Upper lobe of right lung (tissue), 1 donor: ENCODE measurements at regions not wholly inside any gene's neighbourhood (a gene's known extent, or its start where the extent isn't known, plus 50 kb on each side); places are given as distances from the start of the nearest gene placed in this dataset.

Experiments used
- ATAC-seq: fragments of 200-7000 bp; cut with Tn5 transposase; one replicate; pipeline ENCODE4 v1.9.1; 2020; ENCODE audit warnings: mild to moderate bottlenecking, moderate library complexity
- DNase-seq: peaks from one replicate; pipeline ENCODE4 v3.0.0-alpha.2; 2020
- H3K27ac ChIP-seq: fragments of 200-600 bp; one replicate; pipeline ENCODE4 v1.8.0; 2022
- H3K27me3 ChIP-seq: fragments of 200-600 bp; one replicate; pipeline ENCODE4 v1.8.0; 2022; ENCODE audit warnings: mild to moderate bottlenecking
- H3K36me3 ChIP-seq: fragments of 200-600 bp; one replicate; pipeline ENCODE4 v1.8.0; 2022
- H3K4me1 ChIP-seq: fragments of 200-600 bp; one replicate; pipeline ENCODE4 v1.8.0; 2022
- H3K4me3 ChIP-seq: fragments of 200-600 bp; one replicate; pipeline ENCODE4 v1.8.0; 2022; ENCODE audit warnings: mild to moderate bottlenecking
- H3K9me3 ChIP-seq: fragments of 200-600 bp; one replicate; pipeline ENCODE4 v1.8.0; 2022
- CTCF ChIP-seq: fragments of 200-600 bp; IDR thresholded peaks from one replicate; pipeline ENCODE4 v1.8.0; 2022; ENCODE audit warnings: antibody characterized with exemption
- intact Hi-C: fragments of 100-400 bp; cut with DNase I; formaldehyde crosslinking; loops from one replicate; pipeline ENCODE4 v1.11.0; 2022
- donor health status: DM: no; HTN: yes; CAD: no; lungs with severe emphysema.

GRCh38 chr11:33505093-33505492, 195.5 kb downstream of the C11orf91 start:
- intact Hi-C loops = no loop called here
- no peaks in the 10 kb centered on the region for H3K9me3 ChIP-seq
- H3K36me3 ChIP-seq = no peaks in the 10 kb centered on the region
- no peaks in the 10 kb centered on the region for H3K27me3 ChIP-seq
- H3K4me3 ChIP-seq = no peak overlapping the region
- ATAC-seq (no peak), DNase-seq (no peak)
- no peak overlapping the region for H3K27ac ChIP-seq
- H3K4me1 ChIP-seq = no peaks in the 10 kb centered on the region
- no peak for TF ChIP-seq CTCF

DNA sequence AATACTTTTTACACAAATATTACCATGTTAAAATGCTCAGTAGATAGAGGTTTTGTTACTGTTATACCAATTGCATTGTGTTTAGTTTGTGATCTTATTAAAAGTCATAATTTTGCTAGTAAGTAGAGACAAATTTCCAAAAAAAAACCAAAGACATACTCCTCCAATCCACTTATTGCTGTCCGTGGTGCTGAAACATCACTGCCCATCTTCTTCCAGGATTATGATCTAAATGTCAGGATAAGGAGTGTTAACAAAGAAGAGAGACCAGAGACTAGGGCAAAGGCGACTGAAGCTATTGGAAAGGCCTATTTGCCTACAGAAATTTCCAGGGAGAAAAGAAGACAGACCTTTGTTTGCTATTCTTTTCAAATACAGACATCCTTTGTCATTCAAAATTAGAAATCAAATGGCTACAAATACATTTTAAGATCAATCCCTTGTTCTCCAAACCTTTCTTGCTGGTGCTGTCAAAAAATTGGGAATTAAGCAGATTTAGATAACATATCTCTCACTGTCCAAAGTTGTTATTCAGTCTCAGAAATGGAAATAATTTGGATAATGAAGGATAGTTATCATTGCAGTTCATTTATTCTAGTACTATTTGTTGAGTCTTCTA, 199.7 kb downstream of the C11orf91 start:
- TF ChIP-seq CTCF = no peak
- Histone ChIP-seq H3K36me3 (no peaks in the 10 kb centered on the region), H3K9me3 (no peaks in the 10 kb centered on the region), H3K27me3 (no peaks in the 10 kb centered on the region), H3K4me3 (no peak overlapping the region), H3K4me1 (no peaks in the 10 kb centered on the region), H3K27ac (no peak overlapping the region)
- intact Hi-C loops = no loop called here
- ATAC-seq = no peak
- DNase-seq = no peak

DNA sequence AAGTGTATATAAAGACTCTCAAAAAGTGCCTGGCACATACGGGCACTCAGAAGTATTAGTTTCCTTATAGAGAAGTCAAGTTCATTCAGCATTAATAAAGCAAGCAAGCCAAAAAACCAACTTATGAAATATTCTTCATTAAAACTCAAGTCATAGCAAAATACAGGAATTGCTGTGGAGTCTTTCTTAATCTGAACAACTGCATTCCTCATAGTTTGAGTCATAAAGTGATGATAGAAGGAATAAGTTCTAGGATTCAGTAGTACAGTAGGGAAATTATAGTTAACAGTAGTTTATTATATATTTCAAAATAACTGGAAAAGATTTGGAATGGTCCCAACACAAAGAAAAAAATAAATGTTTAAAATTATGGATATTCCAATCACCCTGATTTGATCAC, 200.3 kb downstream of the C11orf91 start:
- TF ChIP-seq CTCF = no peak
- H3K4me3 ChIP-seq = no peak overlapping the region
- intact Hi-C loops = no loop called here

DNA sequence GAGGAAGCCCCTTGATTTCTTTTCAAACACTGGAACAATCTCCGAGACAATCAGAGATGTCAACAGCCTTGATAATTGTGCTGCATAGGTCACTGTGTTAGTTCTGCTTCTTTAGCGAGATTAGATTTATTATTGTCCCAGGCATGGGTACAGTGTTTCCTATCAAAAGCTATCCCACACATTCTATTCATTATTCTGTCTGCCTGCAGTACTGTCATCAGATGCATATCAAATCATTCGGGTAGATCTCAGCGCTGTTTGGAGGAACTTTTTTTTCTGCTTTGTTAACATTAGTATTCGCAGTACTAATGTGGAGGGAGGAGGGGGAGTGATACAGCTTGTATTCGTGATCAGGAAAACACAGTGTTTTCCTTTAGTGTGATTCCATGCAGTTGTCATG, 208.0 kb downstream of the C11orf91 start:
- ATAC-seq = no peak
- H3K27me3 ChIP-seq = no peaks in the 10 kb centered on the region
- H3K4me1 ChIP-seq = no peaks in the 10 kb centered on the region
- H3K4me3 ChIP-seq = no peak overlapping the region
- no peaks in the 10 kb centered on the region for H3K9me3 ChIP-seq
- H3K27ac ChIP-seq = no peak overlapping the region
- intact Hi-C loops = no loop called here
- no peak for DNase-seq
- H3K36me3 ChIP-seq = no peaks in the 10 kb centered on the region
- no peak for TF ChIP-seq CTCF

More for the DNA sequence above, 200.3 kb downstream of the C11orf91 start:
- no peak overlapping the region for H3K27ac ChIP-seq
- H3K9me3 ChIP-seq = no peaks in the 10 kb centered on the region
- no peaks in the 10 kb centered on the region for H3K36me3 ChIP-seq
- no peak for ATAC-seq
- H3K27me3 ChIP-seq = no peaks in the 10 kb centered on the region
- no peaks in the 10 kb centered on the region for H3K4me1 ChIP-seq
- DNase-seq = no peak

DNA sequence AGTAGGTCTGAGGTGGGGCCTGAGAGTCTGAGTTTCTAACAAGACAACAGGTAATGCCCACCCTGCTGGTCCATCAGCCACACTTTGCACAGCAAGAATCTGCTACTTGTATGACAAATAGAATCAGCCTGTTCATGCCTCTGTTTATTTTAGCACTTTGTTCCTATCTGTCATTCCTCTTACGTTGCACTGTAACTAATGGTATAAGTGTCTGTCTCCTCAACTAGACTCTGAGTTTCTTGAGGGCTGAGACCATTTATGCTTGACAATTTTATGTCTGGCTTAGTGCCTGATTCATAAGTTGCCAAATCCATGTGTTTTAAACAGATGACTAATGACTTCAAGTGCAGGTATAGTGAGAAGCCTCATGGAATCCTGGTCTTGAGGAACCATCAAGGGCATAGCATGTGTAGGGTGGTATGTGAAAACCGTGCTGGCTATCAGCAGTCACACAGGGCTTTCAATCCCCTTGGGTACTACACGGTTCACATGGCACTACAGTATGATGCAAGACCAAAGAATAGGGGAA, 209.7 kb downstream of the C11orf91 start:
- Histone ChIP-seq H3K9me3 (no peaks in the 10 kb centered on the region), H3K36me3 (no peaks in the 10 kb centered on the region), H3K4me1 (no peaks in the 10 kb centered on the region), H3K27me3 (no peaks in the 10 kb centered on the region), H3K4me3 (no peak overlapping the region), H3K27ac (no peak overlapping the region)
- ATAC-seq (no peak), DNase-seq (no peak)
- intact Hi-C loops = no loop called here
- TF ChIP-seq CTCF = no peak

GRCh38 chr11:33488971-33489370, 211.7 kb downstream of the C11orf91 start:
- no peaks in the 10 kb centered on the region for H3K9me3 ChIP-seq
- no peaks in the 10 kb centered on the region for H3K4me1 ChIP-seq
- DNase-seq = no peak
- no peak for TF ChIP-seq CTCF
- peaks cover 5% of the 10 kb centered on the region for H3K27me3 ChIP-seq
- ATAC-seq = no peak
- H3K4me3 ChIP-seq = no peak overlapping the region
- H3K27ac ChIP-seq = no peak overlapping the region
- no peaks in the 10 kb centered on the region for H3K36me3 ChIP-seq
- intact Hi-C loops = no loop called here
